A549 (cell line): ENCODE measurements at regions not wholly inside any gene's neighbourhood (a gene's known extent, or its start where the extent isn't known, plus 50 kb on each side); places are given as distances from the start of the nearest gene placed in this dataset.

Experiments
- CHD2 ChIP-seq: fragments of 150-350 bp; IDR thresholded peaks from 2 replicates; pipeline ENCODE4 v1.6.1; 2014; ENCODE audit warnings: low read length; ENCODE audit not compliant: partially characterized antibody
- CHD4 ChIP-seq: fragments of 200-600 bp; sonication (generic); IDR thresholded peaks from 2 replicates; pipeline ENCODE4 v1.6.1; 2016; ENCODE audit warnings: antibody characterized with exemption, mild to moderate bottlenecking, borderline replicate concordance
- CTCF ChIP-seq: fragments of >200 bp; sonication (Bioruptor Twin); formaldehyde crosslinking; IDR thresholded peaks from 3 replicates; pipeline ENCODE4 v1.5.1; 2016
- ELK1 ChIP-seq: fragments of 150-350 bp; IDR thresholded peaks from 2 replicates; pipeline ENCODE4 v1.6.1; 2014; ENCODE audit warnings: low read depth, mild to moderate bottlenecking, low read length
- HDAC2 ChIP-seq: fragments of 200-600 bp; sonication (generic); IDR thresholded peaks from 2 replicates; pipeline ENCODE4 v1.6.1; 2016
- MAX ChIP-seq: IDR thresholded peaks from 2 replicates; pipeline ENCODE4 v1.6.1; 2012
- MAZ ChIP-seq: fragments of 150-350 bp; IDR thresholded peaks from 2 replicates; pipeline ENCODE4 v1.6.1; 2014; ENCODE audit warnings: antibody characterized with exemption, low read depth, low read length, borderline replicate concordance
- MYC ChIP-seq: IDR thresholded peaks from 2 replicates; pipeline ENCODE4 v1.6.1; 2012; ENCODE audit warnings: mild to moderate bottlenecking, inconsistent platforms, low read length, improper control_type of control experiment, borderline replicate concordance
- POLR2A ChIP-seq: IDR thresholded peaks from 2 replicates; pipeline ENCODE4 v1.6.1; 2012; ENCODE audit warnings: mild to moderate bottlenecking, low read length
- RAD21 ChIP-seq, 2 experiments: fragments of >200 bp in 1 of 2; sonication (Bioruptor Twin) in 1 of 2; formaldehyde crosslinking in 1 of 2; IDR thresholded peaks in 1 of 2; conservative IDR thresholded peaks in 1 of 2; 2 replicates in 1 of 2; 3 replicates in 1 of 2; pipeline ENCODE4 v1.6.1; 2012 to 2018; ENCODE audit warnings: inconsistent platforms in 1 of 2
- RFX5 ChIP-seq: fragments of 450-650 bp; IDR thresholded peaks from 2 replicates; pipeline ENCODE4 v1.7.1; 2014; ENCODE audit warnings: antibody characterized with exemption, mild to moderate bottlenecking, moderate library complexity
- ZNF302 ChIP-seq: fragments of 250-450 bp; sonication (Bioruptor Pico); IDR thresholded peaks from 2 replicates; pipeline ENCODE4 v1.9.0; 2021; ENCODE audit warnings: inconsistent platforms, mild to moderate bottlenecking, moderate library complexity

- no peak for TF ChIP-seq POLR2A
- no peak for TF ChIP-seq ZNF302 (CRISPR knock-in tag)
- no peak for TF ChIP-seq CHD2
- no peak for TF ChIP-seq CTCF
- no peak for TF ChIP-seq RFX5
- TF ChIP-seq MYC, result no peak
- TF ChIP-seq MAZ, result no peak
- TF ChIP-seq RAD21 (conservative IDR thresholded peaks at IDR 0.05 in 1 of 2, IDR thresholded peaks at IDR 0.05 in 1 of 2), result no peak
- no peak for TF ChIP-seq HDAC2
- no peak for TF ChIP-seq CHD4
- TF ChIP-seq MAX, result no peak
- no peak for TF ChIP-seq ELK1
These were observed 561.6 kb downstream of the TAF11L14 start for GRCh38 chr5:18195910-18196309.
